ENCODE measurements at regions not wholly inside any gene's neighbourhood (a gene's known extent, or its start where the extent isn't known, plus 50 kb on each side); places are given as distances from the start of the nearest gene placed in this dataset.
"Not testable (repeated sequence)": the region's sequence is repeated elsewhere in the genome, so short reads cannot be mapped to it uniquely, and the experiment has no call there.

DNA sequence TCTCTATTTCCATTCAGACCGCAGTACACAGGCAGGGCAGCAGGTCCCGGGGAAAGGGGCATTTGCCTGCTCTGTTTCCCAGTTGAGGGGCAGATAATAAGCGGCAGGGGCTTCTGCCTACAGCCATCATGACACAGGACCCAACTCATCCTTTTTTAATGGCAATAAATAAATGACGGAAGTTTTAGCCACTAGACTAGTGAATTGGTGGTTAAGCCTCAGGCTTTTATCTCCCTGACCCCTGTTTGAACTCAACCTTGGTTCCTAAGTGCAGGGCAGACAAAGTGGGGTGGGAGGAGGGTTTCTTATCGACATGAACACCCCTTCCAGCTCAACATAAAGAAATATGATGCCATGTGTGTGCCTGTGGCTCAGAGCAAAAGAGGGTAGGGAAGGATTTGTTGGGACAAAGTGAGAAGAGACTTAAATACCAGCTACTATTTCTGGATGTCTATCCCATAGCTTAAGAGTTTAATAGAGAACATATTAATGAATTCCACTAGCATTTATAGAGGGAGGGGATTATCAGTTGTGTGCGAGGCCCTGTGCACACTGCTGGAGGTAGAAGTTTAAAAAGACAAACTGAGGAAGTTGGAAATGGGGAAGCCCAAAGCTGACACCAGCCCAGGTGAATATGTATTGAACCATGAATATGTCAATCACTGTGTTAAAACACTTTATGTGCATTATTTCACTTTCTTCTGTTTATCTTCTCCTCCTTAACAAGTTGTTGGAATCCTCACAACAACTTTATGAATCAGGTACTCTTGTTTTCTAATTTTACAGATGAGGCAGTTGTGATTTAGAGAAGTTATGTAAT is 939.4 kb downstream of the MCTP2 start:
- no peak for DNase-seq (ENCODE audit: low read depth)

DNA sequence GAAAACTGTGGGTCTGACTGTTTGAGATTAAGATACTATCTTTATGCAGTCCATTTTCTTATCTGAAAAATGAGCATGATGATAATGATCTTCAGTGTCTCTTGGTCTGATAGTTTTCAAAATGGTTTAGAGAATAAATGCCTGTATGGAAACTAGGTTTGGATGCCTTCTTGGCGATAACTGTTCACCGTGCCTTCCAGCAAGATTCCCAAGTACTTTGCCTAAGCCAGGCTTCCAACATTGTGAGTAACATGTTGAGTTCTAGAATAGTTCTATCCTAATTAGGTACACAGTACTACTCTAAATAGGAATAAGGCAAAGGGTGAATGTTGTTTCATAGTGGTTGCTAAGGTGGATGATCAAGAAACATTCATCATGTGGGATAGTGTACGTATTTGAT is 940.2 kb downstream of the MCTP2 start:
- DNase-seq (ENCODE audit: low read depth) = no peak

DNA sequence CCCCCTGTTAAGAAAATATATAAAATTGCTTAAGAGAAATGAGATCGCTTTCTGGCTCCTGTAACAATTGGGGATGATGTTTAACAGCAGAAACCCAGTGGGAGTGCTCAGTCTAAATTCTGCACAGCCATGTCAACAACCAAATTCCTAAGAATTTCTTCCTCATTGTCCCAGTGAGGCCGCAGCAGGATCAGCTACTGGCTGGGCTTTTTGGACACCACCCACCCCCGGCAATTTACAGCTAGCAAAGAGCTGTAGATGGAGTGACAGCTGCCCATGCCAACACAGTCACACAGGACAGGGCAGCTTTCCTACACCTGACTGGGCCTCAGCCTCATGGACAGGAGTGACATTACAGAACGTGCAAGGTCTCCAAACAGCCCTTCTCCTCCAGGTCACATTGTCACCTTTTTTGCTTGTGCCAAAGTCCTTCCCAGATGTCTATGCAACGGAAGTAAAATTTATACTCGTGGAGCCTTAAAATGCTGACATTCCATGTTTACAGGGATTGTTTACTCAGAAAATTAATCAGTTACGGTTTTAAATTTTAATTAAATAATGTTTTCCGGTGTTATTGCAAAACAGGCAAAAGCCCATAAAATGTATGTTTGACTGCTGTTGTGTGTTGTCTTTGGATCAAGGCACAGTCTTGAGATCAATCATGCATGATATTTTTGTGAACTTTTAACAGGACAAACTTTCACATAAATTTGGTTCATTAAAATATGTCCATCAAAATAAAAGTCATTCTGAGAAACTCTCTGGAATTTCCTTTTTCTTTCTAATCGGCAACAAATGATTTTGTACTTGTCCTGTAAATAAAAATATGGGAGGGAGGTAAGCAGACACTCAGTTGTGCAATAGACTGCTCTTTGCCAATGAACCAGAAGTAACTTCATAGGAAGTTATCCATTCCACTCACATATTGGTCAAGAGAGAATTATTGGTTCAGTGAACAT is 943.2 kb downstream of the MCTP2 start:
- DNase-seq (ENCODE audit: low read depth) = no peak

DNA sequence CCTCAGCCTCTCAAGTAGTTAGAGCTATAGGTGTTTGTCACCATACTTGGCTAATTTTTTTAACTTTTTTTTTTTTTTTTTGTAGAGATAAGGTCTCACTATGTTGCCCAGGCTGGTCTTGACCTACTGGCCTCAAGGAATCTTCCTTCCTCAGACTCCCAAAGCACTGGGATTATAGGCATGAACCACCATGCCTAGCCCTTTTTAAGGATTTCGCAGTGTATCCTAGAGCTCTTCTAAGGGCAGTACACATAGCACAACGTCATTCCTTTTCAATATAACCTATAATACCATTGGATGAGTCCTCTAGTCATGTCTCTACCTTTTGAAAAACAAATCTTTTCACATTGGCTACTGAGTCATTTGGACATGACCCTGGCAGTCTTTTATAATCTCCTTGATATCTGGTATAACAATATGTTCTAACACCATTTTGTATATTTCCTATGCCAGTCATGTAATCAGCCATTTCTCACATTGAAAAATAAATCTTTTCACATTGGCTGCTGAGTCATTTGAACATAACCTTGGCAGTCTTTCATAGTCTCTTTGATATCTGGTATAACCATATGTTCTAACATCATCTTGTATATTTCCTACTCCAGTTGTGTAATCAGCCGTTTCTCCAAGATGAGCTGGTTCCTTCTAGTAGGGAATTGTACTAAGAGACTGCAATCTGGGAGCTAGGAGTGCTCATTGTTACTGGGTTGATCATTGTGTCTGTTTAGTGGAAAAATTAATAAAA is 944.7 kb downstream of the MCTP2 start:
- DNase-seq (ENCODE audit: low read depth) = peak; percentile 21

DNA sequence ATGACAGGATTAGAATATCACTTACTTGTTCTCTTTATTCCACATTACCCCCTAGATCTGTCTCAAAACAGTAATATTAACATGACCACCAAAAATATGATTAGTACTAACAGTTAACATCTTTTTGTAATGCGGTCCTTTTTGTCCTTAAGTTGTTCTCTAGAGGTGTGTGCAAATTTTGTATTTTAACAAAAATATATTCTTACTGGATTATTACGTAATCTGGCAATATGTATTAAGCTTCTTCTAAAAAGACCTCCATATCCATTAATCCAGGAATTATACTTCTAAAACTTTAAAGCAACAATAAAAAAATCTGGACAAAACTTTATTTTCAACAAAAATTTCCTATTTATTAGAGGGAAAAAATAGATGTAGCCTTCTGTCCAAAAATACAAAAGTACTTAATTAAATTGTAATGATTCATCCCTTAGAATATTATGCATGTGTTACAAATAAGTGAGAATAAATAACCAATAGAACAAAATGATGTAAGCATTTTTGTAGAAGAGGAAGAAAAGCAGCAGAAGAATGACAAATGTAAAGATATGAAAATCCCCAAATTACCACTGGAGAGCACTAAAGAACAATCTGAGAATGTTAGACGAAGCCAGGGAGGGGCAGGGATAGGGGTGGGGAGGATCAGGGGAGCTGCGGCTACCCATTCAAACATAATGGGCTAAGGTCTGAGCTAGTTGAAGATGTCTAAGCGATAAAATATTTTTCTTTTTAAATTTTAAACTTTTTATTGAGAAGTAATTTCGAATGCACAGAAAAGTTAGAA is 945.6 kb downstream of the MCTP2 start:
- DNase-seq (ENCODE audit: low read depth) = no peak

DNA sequence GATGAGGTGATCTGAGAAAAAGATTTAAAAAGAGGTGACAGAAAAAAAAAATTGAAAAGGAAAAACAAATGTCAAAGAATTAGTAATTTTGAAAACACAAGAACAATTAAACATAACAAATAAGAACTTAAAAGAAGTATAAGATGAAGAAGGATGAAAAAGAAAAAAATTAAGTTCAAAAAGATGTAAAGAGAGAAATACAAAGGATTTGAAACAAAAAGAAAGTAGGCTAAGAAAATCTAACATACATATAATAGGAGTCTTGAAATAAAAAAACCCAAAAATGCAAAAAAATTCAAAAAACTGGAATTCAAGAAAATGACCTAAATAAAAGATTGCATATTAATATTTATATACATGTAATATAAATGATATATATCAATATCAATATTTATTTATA is 949.2 kb downstream of the MCTP2 start:
- DNase-seq (ENCODE audit: low read depth) = no peak

DNA sequence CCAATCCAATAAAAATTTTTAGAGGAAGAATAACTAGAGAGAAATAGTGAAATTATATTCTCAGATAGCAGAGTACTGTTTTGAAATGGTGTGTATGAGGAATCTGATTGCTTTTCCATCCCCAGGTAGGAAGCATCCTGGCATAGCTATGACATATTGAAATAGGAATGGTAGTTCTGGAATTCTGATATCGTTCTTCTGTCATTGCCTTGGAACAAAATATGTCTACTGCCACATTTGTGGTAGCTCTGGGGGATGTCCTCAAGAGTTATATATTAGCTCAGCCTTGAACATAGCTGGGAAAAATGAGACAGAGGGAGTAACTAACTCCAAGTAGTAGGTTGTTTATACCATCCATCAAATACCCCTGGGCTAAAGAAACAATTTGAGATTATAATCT is 950.7 kb downstream of the MCTP2 start:
- DNase-seq (ENCODE audit: low read depth) = no peak

DNA sequence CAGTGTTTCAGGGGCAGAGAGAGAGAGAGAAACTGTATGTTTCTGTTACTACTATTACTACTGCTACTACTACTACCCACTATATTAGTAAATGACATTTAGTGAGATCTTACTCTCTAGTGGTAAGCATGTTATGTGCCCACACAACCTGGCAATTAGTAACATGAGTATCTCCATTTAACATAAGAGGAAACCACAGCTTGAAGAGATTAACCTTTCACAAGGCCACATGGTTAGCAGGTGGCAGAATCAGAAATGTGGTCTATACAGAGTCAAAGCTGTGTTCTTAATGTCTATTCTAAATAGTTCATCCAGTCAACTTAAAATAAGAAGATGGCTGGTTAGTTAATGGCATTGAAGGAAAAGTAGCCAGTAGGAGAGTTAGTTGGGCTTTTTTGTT is 961.6 kb downstream of the MCTP2 start:
- DNase-seq (ENCODE audit: low read depth) = peak; percentile 34

DNA sequence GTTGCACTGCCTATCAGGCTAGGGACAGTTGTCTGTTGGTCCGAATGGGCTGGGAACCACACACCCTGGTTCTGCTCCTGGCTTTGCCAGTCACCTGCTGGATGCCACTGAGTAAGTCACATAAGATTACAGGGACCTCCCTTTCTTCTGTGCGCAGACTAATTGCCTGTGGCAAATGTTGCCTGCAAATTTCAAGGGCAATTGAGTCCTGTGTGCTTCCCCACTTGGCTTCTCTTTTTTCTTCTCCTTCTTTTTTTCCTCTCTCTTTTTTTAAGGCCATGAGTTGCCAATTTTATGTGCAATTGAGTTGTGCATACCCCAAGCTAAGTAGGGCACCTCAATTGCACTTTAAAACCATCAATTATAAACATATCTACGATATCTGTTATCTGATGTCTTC is 963.4 kb downstream of the MCTP2 start:
- DNase-seq (ENCODE audit: low read depth) = no peak

DNA sequence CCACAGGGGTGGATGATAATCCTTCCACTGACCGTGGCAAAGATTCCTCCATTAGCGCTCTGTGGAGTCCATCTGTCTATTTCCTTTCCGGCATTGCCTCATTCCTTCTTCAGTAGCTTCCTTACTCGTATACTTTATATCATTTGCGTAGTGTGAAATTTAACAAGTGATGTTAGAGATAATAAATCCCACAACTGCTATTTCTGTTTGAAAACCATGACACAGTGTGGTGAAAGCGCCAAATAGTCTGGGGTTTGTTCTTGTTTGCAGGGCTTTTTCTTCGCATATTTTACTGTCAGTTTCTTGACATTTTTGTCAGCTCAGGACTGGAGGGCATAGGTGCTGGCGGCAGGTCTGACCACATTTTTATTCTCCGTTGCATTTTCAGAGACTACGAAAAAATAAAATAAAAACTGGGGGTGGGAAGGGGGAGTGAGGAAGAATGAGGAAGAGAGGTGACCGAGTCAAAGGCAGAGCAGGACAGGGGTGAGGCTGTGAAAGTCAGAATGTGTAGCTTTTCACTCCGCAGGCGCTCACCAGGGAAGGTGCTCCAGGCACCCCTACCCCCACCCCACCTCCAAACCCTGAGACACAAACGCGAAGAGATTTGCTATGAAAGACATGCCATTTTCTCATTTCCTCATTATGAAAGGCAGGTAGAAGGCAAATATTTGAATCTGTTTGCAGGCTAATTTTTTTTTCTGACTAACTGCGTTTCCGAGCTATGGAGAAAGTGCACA is 965.0 kb downstream of the MCTP2 start:
- DNase-seq (ENCODE audit: low read depth) = peak; percentile 34

DNA sequence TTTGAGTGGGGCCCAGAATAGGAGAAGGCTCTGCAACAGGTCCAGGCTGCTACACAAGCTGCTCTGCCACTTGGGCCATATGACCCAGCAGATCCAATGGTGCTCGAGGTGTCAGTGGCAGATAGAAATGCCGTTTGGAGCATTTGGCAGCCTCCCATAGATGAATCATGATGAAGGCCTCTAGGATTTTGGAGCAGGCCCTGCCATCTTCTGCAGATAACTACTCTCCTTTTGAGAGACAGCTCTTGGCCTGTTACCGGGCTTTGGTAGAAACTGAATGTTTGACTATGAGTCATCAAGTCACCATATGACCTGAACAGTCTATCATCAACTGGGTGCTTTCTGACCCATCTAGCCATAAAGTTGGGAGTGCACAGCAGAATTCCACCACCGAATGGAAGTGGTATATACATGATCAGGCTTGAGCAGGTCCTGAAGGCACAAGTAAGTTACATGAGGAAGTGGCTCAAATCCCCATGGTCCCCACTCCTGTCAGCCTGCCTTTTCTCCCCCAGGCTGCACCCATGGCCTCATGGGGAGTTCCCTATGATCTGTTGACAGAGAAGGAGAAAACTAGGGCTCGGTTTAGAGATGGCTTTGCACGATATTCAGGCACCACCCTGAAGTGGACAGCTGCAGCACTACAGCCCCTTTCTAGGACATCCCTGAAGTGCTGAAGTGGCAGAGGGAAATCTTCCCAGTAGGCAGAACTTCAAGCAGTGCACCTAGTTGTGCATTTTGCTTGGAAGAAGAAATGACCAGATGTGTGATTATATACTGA is 971.4 kb downstream of the MCTP2 start:
- peak; percentile 12 for DNase-seq (ENCODE audit: low read depth)

DNA sequence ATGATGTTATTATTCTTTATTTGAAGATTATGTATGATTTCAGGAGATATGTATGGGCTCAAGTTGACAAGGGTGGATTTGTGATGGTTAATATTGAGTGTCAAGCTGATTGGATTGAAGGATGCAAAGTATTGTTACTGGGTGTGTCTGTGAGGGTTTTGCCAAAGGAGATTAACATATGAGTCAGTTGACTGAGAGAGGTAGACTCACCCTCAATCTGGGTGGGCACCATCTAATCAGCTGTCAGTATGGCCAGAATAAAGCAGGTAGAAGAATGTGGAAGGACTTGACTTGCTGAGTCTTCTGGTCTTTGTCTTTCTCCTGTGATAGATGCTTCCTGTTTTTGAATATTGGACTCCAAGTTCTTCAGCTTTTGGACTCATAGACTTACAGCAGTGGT is 973.7 kb downstream of the MCTP2 start:
- DNase-seq (ENCODE audit: low read depth) = no peak

DNA sequence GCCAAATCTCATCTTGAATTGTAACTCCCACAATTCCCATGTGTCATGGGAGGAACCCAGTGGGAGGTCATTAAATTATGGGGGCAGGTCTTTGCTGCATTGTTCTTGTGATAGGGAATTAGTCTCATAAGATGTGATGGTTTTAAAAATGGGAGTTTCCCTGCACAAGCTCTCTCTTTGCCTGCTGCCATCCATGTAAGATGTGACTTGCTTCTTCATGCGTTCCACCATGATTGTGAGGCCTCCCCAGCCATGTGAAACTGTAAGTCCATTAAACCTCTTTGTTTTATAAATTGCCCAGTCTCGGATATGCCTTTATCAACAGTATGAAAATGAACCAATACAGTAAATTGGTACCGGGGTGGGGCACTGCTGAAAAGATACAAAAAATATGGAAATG is 974.5 kb downstream of the MCTP2 start:
- not testable (repeated sequence) for DNase-seq (ENCODE audit: low read depth)

DNA sequence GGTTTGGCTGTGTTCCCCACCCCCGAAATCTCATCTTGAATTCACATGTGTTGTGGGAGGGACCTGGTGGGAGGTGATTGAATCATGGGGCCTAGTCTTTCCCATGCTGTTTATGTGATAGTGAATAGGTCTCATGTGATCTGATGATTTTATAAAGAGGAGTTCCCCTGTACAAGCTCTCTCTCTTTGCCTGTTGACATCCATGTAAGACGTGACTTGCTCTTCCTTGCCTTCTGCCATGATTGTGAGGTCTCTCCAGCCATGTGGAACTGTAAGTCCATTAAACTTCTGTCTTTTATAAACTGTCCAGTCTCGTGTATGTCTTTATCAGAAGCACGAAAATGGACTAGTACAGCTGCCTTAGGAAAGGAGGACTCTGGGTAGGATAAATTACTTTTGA is 976.7 kb downstream of the MCTP2 start:
- no peak for DNase-seq (ENCODE audit: low read depth)

DNA sequence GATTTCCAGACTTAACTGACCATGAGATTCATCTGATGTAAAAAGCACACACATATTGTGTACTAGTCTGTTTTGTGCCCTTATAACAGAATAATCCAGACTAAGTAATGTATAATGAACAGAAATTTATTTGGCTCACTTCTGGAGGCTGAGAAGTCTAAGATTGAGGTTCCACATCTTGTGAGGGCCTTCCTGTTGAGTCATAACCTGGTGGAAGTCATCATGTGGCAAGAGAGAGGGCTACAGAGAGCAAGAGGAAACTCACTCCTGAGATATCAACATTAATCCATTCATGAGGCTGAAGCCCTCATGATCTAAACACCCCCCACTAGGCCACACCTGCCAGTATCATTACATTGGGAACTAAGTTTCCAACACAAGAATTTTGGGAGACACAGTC is 977.6 kb downstream of the MCTP2 start:
- DNase-seq (ENCODE audit: low read depth) = peak; percentile 9

DNA sequence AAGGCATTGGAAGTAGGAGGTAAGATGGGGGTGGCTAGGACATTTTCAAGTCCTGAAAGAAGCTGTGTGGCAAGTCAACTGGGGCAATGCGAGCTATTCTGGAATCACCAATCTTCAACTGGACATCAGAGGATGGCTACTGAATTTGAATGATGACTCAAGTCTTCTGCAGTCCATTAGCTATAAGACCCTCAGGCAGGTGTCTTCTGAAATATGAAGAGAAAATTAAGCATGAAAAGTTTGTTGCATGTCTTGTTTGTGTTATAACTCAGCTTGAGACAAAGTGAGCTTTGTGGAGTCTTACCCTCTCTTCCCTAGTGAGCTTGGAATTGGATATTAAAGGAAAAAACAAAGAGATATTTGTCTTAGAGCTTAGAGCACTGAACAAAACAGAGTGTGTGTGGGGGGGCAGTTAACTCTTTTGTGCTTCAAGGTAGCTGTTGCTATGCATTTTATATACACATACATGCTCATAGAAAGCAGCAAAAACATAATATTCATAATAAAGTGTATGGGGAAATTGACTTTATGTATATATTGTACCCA is 979.1 kb downstream of the MCTP2 start:
- no peak for DNase-seq (ENCODE audit: low read depth)

DNA sequence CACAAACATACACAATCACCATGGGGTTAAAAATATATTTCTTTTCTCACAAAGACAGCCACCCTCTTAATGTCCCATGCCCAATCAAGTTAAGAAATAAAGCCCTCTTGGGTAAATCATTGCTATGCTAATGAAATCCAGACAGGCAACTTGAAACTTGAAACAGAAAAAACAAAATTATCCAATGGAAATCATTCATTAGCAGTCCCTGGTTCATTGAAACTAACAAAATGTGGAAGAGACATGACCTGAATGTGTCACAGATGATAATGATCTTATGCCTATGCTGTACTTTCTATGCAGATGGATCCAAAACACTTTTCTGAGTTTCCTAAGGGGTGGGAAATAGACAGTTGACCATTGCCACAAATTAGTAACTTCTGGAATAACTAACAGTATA is 983.7 kb downstream of the MCTP2 start:
- no peak for DNase-seq (ENCODE audit: low read depth)

DNA sequence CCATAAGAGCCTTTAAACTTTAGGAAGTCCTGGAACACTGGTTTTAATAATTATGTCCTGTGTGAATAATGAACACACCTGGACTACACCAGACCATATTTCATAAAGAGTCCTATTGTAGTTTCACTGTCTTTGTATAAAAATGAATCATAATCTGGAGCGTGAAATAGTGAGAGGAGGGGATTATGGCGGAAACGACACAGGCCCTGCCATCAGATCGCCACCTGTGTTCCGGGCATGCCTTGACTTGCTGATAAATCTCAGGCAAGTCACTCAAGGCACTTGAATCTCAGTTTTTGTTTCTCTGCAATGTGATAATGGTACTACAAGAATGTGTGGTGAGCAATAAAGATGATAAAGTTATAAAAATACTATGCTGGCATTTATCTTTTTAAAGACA is 995.5 kb downstream of the MCTP2 start:
- DNase-seq (ENCODE audit: low read depth) = no peak

DNA sequence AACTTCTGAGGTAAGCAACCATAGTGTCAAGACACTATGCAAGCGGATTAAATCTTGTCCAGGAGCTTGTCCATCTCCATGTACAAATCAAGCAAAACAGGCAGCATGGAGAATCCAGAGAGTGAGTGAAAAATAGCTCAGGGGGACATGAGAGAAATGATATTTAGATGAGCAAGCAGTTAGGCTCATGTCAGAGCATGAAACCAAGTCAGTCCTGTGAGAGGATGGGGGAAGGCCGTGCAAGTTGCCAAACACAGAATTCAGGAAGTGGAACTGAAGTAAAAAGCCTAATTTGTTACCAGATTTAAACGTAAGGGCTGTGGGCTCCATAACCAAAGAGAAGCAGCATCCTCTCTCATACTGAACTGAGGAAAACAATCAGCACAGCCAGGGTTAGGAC is 995.9 kb downstream of the MCTP2 start:
- DNase-seq (ENCODE audit: low read depth) = no peak

Measured in myocyte (in vitro differentiated cells).